Cardiac fibroblast (primary cell): ENCODE measurements at regions not wholly inside any gene's neighbourhood (a gene's known extent, or its start where the extent isn't known, plus 50 kb on each side); places are given as distances from the start of the nearest gene placed in this dataset.
"Not testable (repeated sequence)": the region's sequence is repeated elsewhere in the genome, so short reads cannot be mapped to it uniquely, and the experiment has no call there.

Experiments used
- DNase-seq, 2 donors: peaks; one replicate each; pipeline versions ENCODE4 v3.0.0 to v3.0.0-alpha.2; 2010; ENCODE audit warnings: low read depth in 2 of 2
- H3K4me3 ChIP-seq, 2 donors: replicated peaks in 1 of 2; 1 replicate in 1 of 2; 2 replicates in 1 of 2; pipeline ENCODE4 v1.5.1; 2011; ENCODE audit warnings: low read depth in 2 of 2, low read length in 2 of 2, mild to moderate bottlenecking in 2 of 2, moderate library complexity in 1 of 2
- CTCF ChIP-seq: IDR thresholded peaks from one replicate; pipeline ENCODE4 v1.5.1; 2011; ENCODE audit warnings: low read depth, mild to moderate bottlenecking, low read length, inconsistent platforms

- no peak for TF ChIP-seq CTCF
- no peak for DNase-seq
- H3K4me3 ChIP-seq: no peak overlapping the region
These were observed 295.5 kb upstream of the PROX1 start for GRCh38 chr1:213692321-213692720.

- DNase-seq: no peak
- H3K4me3 ChIP-seq: no peak overlapping the region
- no peak for TF ChIP-seq CTCF
These were observed 293.9 kb upstream of the PROX1 start for GRCh38 chr1:213693864-213694263.

- DNase-seq: no peak
- TF ChIP-seq CTCF: no peak
- no peak overlapping the region for H3K4me3 ChIP-seq
These were observed 290.5 kb upstream of the PROX1 start for GRCh38 chr1:213697192-213697802.

GRCh38 chr1:213698092-213698702 is 289.6 kb upstream of the PROX1 start:
- TF ChIP-seq CTCF: no peak
- no peak overlapping the region for H3K4me3 ChIP-seq
- DNase-seq: no peak

GRCh38 chr1:213702703-213703102 is 285.1 kb upstream of the PROX1 start:
- no peak for DNase-seq

GRCh38 chr1:213704941-213705340 is 282.8 kb upstream of the PROX1 start:
- no peak overlapping the region for H3K4me3 ChIP-seq
- no peak for DNase-seq
- no peak for TF ChIP-seq CTCF

More at GRCh38 chr1:213702703-213703102, 285.1 kb upstream of the PROX1 start:
- TF ChIP-seq CTCF: no peak
- no peak overlapping the region for H3K4me3 ChIP-seq

GRCh38 chr1:213711833-213712490 is 275.8 kb upstream of the PROX1 start:
- not testable (repeated sequence) for H3K4me3 ChIP-seq, DNase-seq
